IMR-90 (cell line): ENCODE measurements at regions not wholly inside any gene's neighbourhood (a gene's known extent, or its start where the extent isn't known, plus 50 kb on each side); places are given as distances from the start of the nearest gene placed in this dataset.

Source experiments
- ATAC-seq: fragments of 200-7000 bp; cut with Tn5 transposase; 2 replicates; pipeline ENCODE4 v1.9.1; 2020; ENCODE audit warnings: low read depth, mild to moderate bottlenecking, moderate library complexity
- BruUV-seq: library from RNA; stranded (reverse); fragments of 400-500 nt; replicated peaks from 2 replicates; lab custom pipeline; 2021; lab: Mats Ljungman, UMichigan
- CTCF ChIA-PET: fragments of 300-600 bp; formaldehyde crosslinking; extraction: SDS; loops from one replicate; lab custom pipeline; 2021; ENCODE audit warnings: antibody characterized with exemption; lab: Yijun Ruan, JAX
- POLR2A ChIA-PET: fragments of 300-600 bp; sonication (Branson Sonifier 250); formaldehyde crosslinking; loops from one replicate; lab custom pipeline; 2022; ENCODE audit warnings: antibody characterized with exemption; ENCODE audit not compliant: unreplicated experiment; lab: Charles Lee
- DNase-seq: peaks from one replicate; pipeline ENCODE4 v3.0.0; 2013
- H2AFZ ChIP-seq: replicated peaks from 2 replicates; pipeline ENCODE3; 2013; ENCODE audit warnings: low read length, mild to moderate bottlenecking; ENCODE audit not compliant: poor library complexity
- H2AK5ac ChIP-seq: 2 replicates; pipeline ENCODE4 v1.6.1; 2013; ENCODE audit warnings: low read depth, low read length, inconsistent platforms
- H2AK9ac ChIP-seq: replicated peaks from 2 replicates; pipeline ENCODE3; 2013; ENCODE audit warnings: mild to moderate bottlenecking, low read depth, low read length, moderate library complexity; ENCODE audit not compliant: poor library complexity
- H2BK120ac ChIP-seq: 2 replicates; pipeline ENCODE4 v1.6.1; 2013; ENCODE audit warnings: low read depth, low read length, inconsistent platforms
- H2BK15ac ChIP-seq: 3 replicates; pipeline ENCODE4 v1.6.1; 2013; ENCODE audit warnings: low read depth, low read length, inconsistent platforms
- H2BK20ac ChIP-seq: 2 replicates; pipeline ENCODE4 v1.6.1; 2013; ENCODE audit warnings: low read depth, mild to moderate bottlenecking, inconsistent platforms, low read length, moderate library complexity
- H2BK5ac ChIP-seq: 2 replicates; pipeline ENCODE4 v1.6.1; 2013; ENCODE audit warnings: mild to moderate bottlenecking, low read depth, low read length, inconsistent platforms; ENCODE audit not compliant: poor library complexity, severe bottlenecking
- H3K14ac ChIP-seq: replicated peaks from 2 replicates; pipeline ENCODE4 v1.6.1; 2013; ENCODE audit warnings: low read depth, low read length, inconsistent platforms
- H3K18ac ChIP-seq: 2 replicates; pipeline ENCODE4 v1.6.1; 2013; ENCODE audit warnings: low read depth, low read length, control low read depth
- H3K23ac ChIP-seq: 2 replicates; pipeline ENCODE4 v1.6.1; 2013; ENCODE audit warnings: low read depth, low read length, inconsistent platforms
- H3K27ac ChIP-seq: 2 replicates; pipeline ENCODE4 v1.5.1; 2013; ENCODE audit warnings: mild to moderate bottlenecking, control low read depth, low read length; ENCODE audit not compliant: insufficient read depth
- H3K27me3 ChIP-seq: 2 replicates; pipeline ENCODE4 v1.6.1; 2013; ENCODE audit warnings: low read length; ENCODE audit not compliant: control insufficient read depth, insufficient read depth
- H3K36me3 ChIP-seq: 2 replicates; pipeline ENCODE4 v1.6.1; 2013; ENCODE audit warnings: low read length, mixed read lengths; ENCODE audit not compliant: control insufficient read depth, insufficient read depth
- H3K4ac ChIP-seq: 2 replicates; pipeline ENCODE4 v1.6.1; 2013; ENCODE audit warnings: low read depth, low read length, inconsistent platforms
- H3K4me1 ChIP-seq: 2 replicates; pipeline ENCODE4 v1.6.1; 2013; ENCODE audit warnings: low read length, mixed read lengths; ENCODE audit not compliant: control insufficient read depth, insufficient read depth
- H3K4me2 ChIP-seq: 2 replicates; pipeline ENCODE4 v1.6.1; 2013; ENCODE audit warnings: low read depth, mild to moderate bottlenecking, control low read depth, low read length, moderate library complexity
- H3K4me3 ChIP-seq: 2 replicates; pipeline ENCODE4 v1.5.1; 2013; ENCODE audit warnings: low read depth, mild to moderate bottlenecking, control low read depth, low read length, moderate library complexity; ENCODE audit not compliant: insufficient read depth
- H3K56ac ChIP-seq: 2 replicates; pipeline ENCODE4 v1.6.1; 2013; ENCODE audit warnings: low read length, inconsistent platforms; ENCODE audit not compliant: insufficient read depth; ENCODE audit errors: extremely low read depth
- H3K79me1 ChIP-seq, 2 experiments: 2 replicates each; pipeline ENCODE4 v1.6.1; 2013; ENCODE audit warnings: low read length in 2 of 2, inconsistent platforms in 1 of 2, low read depth in 1 of 2
- H3K9ac ChIP-seq: 2 replicates; pipeline ENCODE4 v1.6.1; 2013; ENCODE audit warnings: low read depth, low read length, control low read depth
- H3K9me1 ChIP-seq: 2 replicates; pipeline ENCODE4 v1.6.1; 2013; ENCODE audit warnings: low read length, inconsistent platforms; ENCODE audit not compliant: insufficient read depth
- H3K9me3 ChIP-seq: 2 replicates; pipeline ENCODE4 v1.6.1; 2013; ENCODE audit warnings: low read length; ENCODE audit not compliant: control insufficient read depth, insufficient read depth
- H4K20me1 ChIP-seq: 2 replicates; pipeline ENCODE4 v1.6.1; 2013; ENCODE audit warnings: low read length, inconsistent platforms; ENCODE audit not compliant: insufficient read depth
- H4K5ac ChIP-seq: 2 replicates; pipeline ENCODE4 v1.6.1; 2013; ENCODE audit warnings: mild to moderate bottlenecking, low read depth, low read length, control low read depth
- H4K8ac ChIP-seq, 2 experiments: 2 replicates each; pipeline ENCODE4 v1.6.1; 2013; ENCODE audit warnings: low read depth in 2 of 2, low read length in 2 of 2, control low read depth in 1 of 2, inconsistent platforms in 1 of 2
- H4K91ac ChIP-seq: 2 replicates; pipeline ENCODE4 v1.6.1; 2013; ENCODE audit warnings: low read depth, low read length, inconsistent platforms; ENCODE audit not compliant: insufficient read depth
- BHLHE40 ChIP-seq: fragments of 150-350 bp; IDR thresholded peaks from 2 replicates; pipeline ENCODE4 v1.6.1; 2016; ENCODE audit warnings: mild to moderate bottlenecking, low read depth, low read length
- CHD1 ChIP-seq: IDR thresholded peaks from 2 replicates; pipeline ENCODE4 v1.6.1; 2012; ENCODE audit warnings: low read depth, low read length, improper control_type of control experiment
- FOS ChIP-seq: fragments of 150-350 bp; IDR thresholded peaks from 2 replicates; pipeline ENCODE4 v1.6.1; 2016; ENCODE audit warnings: low read depth, low read length
- MAFK ChIP-seq: IDR thresholded peaks from 2 replicates; pipeline ENCODE4 v1.6.1; 2012; ENCODE audit warnings: low read depth, low read length, improper control_type of control experiment
- MXI1 ChIP-seq: IDR thresholded peaks from 2 replicates; pipeline ENCODE4 v1.6.1; 2012; ENCODE audit warnings: low read depth, mild to moderate bottlenecking, low read length, moderate library complexity, borderline replicate concordance
- POLR2A ChIP-seq: IDR thresholded peaks from 2 replicates; pipeline ENCODE4 v1.6.1; 2012; ENCODE audit warnings: mild to moderate bottlenecking, low read depth, low read length
- RAD21 ChIP-seq: IDR thresholded peaks from 2 replicates; pipeline ENCODE4 v1.6.1; 2012; ENCODE audit warnings: low read length, improper control_type of control experiment
- RFX5 ChIP-seq: IDR thresholded peaks from 2 replicates; pipeline ENCODE4 v1.8.0; 2012; ENCODE audit warnings: low read depth, mild to moderate bottlenecking, low read length, moderate library complexity
- USF2 ChIP-seq: fragments of 150-350 bp; IDR thresholded peaks from 2 replicates; pipeline ENCODE4 v1.6.1; 2017; ENCODE audit warnings: mild to moderate bottlenecking, antibody characterized with exemption, low read length, low read depth
- WGBS, 2 experiments: methylation state at CpG; one replicate each; pipeline versions ENCODE4 v1.1.5 to v1.1.7; 2013; ENCODE audit warnings: missing lambda C conversion rate in 2 of 2; ENCODE audit not compliant: insufficient read length in 1 of 2; ENCODE audit errors: extremely low coverage in 2 of 2; 5-methylcytosine and 5-hydroxymethylcytosine counted together
- dilution Hi-C: fragments of 300-500 bp; cut with HindIII; formaldehyde crosslinking; loops from one replicate; pipeline ENCODE4 v1.14.3; 2018; ENCODE audit warnings: low sequenced_read_pairs; ENCODE audit not compliant: unreplicated experiment
- in situ Hi-C: fragments of 300-500 bp; cut with MboI; formaldehyde crosslinking; loops from 3 replicates; pipeline ENCODE4 v1.14.3; 2019; ENCODE audit warnings: low sequenced_read_pairs, inconsistent platforms, mixed read lengths
- intact Hi-C: fragments of 100-400 bp; cut with micrococcal nuclease; formaldehyde crosslinking; loops from 2 replicates; pipeline ENCODE4 v1.10.0; 2022

- ATAC-seq: no peak
- Histone ChIP-seq H3K36me3 (no peaks in the 10 kb centered on the region), H2AK5ac (no peak overlapping the region), H3K27ac (no peak overlapping the region), H4K91ac (no peak overlapping the region), H2BK20ac (no peak overlapping the region), H3K4me2 (no peak overlapping the region), H3K4me1 (no peaks in the 10 kb centered on the region), H2BK15ac (no peak overlapping the region), H4K8ac (no peak overlapping the region), H3K4ac (no peak overlapping the region), H3K9me3 (no peaks in the 10 kb centered on the region), H3K14ac (no peak overlapping the region), H2BK120ac (no peak overlapping the region), H3K4me3 (no peak overlapping the region), H4K5ac (no peak overlapping the region), H2BK5ac (no peak overlapping the region), H3K27me3 (no peaks in the 10 kb centered on the region; the same call in 1 of the 2 replicates), H3K56ac (no peak overlapping the region), H3K23ac (no peak overlapping the region), H3K79me1 (no peaks in the 10 kb centered on the region), H3K9me1 (no peaks in the 10 kb centered on the region), H3K18ac (no peak overlapping the region), H2AK9ac (no peak overlapping the region), H2AFZ (no peak overlapping the region), H3K9ac (no peak overlapping the region), H4K20me1 (no peaks in the 10 kb centered on the region)
- intact Hi-C loops (no loop called here), in situ Hi-C loops (no loop called here), dilution Hi-C loops (no loop called here)
- no CpG with 5 or more reads among the region's 3 CpGs for WGBS, 2 experiments
- ChIA-PET POLR2A (no interaction called here), CTCF (interaction anchor here (0.6 kb wide), 1 partner anchor 44 kb away, joined by 3 read pairs; no protein-coding TSS in a partner anchor)
- no TSS peak for BruUV-seq
- no peak for DNase-seq
- no peak for TF ChIP-seq USF2
- no peak for TF ChIP-seq FOS
- no peak for TF ChIP-seq RAD21
- no peak for TF ChIP-seq MXI1
- TF ChIP-seq POLR2A: no peak
- no peak for TF ChIP-seq RFX5
- TF ChIP-seq BHLHE40: no peak
- TF ChIP-seq MAFK: no peak
- no peak for TF ChIP-seq CHD1
Measured at GRCh38 chr12:92369056-92369455, 223.4 kb upstream of the BTG1 start.
